HG03159 (cell line): ENCODE measurements at regions not wholly inside any gene's neighbourhood (a gene's known extent, or its start where the extent isn't known, plus 50 kb on each side); places are given as distances from the start of the nearest gene placed in this dataset.

Experiments used
- ATAC-seq: cut with Tn5 transposase; IDR thresholded peaks from one replicate; pipeline ENCODE4 v1.9.1; 2021; ENCODE audit warnings: mild to moderate bottlenecking, moderate library complexity; ENCODE audit not compliant: unreplicated experiment

DNA sequence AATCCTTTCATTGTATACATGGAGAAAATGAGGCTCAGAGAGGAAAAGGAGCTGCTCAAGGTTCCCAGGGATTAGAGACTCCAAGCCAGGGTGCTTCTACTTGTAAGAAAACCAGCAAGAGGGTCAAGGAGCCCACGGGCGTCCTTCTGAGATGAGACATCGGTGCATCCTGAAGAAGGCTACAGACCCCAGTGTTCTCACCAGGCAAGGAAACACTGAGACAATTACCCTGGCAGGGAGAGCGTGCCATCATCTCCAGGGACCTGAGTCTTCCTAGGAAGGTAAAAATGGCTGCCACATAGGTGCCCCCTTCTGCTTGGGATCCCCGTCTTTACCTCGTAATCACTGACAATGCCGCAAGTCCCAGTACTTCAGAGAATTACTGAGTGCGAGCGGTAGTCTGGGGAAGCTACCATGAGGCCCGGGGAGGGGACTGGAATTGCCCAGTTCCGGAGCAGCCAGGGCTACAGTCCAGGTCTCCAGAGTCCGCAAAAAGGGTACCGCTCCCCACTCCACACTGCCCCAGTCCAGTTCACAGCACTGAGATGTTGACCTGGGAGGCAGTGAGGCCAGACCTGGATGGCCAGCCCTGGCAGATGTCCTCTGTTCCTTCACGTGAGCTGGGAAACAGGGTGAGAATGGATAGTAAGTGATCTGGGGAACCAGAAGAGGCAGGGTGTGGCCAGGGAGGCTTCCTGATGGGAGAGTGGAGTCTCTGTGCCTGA lies 164.7 kb upstream of the SMAD3 start:
- ATAC-seq = no peak

DNA sequence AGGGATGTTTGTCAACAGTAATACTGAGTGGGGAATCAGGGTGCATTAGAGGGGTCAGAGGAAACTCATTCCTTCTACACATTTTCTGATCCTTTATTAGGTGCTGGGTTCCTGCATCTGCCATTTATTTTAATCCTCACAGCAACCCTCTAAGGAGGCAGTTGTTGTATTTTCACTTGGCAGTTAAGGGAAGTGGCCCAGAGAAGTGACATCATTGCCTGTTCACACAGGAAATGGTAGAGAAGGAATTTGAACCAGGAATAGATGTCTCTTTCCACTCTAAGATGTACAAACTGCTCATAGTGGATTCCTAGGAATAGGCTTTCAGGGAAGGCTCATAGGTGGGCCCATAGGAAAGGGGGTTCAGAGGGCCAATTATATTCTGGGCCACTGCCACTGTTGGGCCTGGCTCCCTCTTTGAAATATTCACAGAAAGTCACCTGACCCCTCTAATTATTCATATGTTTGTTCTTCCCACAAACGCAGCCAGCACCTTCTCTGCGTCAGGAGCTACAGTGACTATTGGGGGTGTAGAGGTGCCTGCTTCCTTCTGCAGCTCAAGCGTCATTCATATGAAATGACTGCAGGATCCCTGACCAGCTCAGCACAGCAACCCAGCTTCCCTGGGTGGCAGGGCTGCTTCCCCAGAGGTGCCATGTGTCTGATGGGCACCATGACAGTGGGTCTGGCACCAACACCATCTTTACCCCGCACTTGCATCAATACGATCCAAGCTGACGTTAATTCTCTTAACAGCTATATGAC lies 163.9 kb upstream of the SMAD3 start:
- no peak for ATAC-seq

DNA sequence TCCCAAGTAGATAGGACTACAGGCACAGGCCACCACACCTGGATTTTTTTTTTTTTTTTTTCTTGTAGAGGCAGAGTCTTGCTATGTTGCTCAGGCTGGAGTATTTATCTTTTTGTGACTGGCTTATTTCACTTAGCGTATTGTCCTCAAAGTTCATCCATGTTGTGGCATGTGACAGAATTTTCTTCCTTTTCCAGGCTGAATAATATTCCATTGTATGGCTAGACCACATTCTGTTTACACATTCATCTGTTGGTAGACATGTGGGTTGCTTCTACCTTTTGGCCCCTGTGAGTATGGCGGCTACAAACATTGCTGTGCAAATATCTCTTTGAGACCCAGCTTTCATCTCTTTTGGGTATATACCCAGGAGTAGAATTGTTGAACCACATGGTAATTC lies 160.2 kb upstream of the SMAD3 start:
- no peak for ATAC-seq

DNA sequence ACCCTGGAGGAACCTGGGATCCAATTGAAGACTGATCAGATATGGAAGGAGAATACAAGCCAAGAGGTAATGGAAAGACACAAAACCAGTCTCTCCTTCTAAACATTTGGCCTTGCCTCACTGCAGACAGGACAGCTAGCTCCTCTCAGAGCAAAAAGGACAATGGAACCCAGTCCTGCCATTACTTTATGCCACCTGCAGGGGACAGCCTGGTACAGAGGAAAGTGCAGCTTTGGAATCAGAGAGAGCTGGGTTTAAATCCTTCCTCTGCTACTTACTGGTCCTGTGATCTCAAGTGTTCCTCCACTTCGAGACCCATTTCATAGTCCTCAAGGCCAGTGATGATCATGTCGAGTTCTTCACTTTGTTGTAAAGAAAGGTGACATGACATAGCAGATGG lies 159.4 kb upstream of the SMAD3 start:
- ATAC-seq = no peak

DNA sequence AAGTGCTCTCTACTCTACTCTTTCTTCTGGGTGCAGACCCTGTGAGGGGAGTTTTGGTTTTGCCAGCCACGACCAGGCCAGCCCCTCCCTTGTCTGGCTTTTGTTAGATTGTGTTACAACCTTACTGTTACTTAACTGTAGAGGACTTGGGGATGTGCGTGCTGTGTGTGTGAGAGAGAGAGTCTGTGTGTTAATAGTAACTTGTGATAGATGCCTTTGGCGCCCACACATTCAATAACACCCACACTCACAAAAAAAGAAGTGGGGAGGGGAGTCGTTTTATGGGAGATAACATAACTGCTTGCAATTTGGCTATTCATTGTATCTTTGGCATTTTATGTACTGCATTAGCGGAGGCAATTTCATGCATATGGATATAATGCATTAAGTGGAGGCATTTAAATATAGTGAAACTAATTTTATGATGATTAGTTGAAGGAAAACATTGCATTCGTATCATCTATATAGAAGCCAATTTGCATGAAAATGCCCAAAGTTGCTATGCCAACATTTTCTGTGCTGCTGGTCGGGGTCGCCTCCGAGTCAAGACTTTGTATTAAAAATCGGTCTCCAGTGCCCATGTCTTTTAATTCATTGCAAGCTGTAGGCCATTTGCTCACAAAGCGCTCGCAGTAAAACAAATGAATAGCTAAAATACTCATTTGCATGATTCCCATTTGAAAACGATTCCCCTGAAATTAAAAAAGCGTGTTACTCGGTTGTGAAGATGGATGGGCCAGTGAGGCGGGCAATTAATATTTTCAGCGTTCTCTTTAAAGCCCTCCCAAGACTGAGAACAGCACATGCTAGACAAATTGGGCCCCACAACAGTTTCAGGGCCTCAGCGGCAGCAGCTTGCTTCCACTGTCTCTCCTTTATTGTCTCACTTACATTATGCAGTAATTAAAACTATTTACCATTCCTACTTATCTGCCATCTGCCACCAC lies 158.5 kb upstream of the SMAD3 start:
- no peak for ATAC-seq

DNA sequence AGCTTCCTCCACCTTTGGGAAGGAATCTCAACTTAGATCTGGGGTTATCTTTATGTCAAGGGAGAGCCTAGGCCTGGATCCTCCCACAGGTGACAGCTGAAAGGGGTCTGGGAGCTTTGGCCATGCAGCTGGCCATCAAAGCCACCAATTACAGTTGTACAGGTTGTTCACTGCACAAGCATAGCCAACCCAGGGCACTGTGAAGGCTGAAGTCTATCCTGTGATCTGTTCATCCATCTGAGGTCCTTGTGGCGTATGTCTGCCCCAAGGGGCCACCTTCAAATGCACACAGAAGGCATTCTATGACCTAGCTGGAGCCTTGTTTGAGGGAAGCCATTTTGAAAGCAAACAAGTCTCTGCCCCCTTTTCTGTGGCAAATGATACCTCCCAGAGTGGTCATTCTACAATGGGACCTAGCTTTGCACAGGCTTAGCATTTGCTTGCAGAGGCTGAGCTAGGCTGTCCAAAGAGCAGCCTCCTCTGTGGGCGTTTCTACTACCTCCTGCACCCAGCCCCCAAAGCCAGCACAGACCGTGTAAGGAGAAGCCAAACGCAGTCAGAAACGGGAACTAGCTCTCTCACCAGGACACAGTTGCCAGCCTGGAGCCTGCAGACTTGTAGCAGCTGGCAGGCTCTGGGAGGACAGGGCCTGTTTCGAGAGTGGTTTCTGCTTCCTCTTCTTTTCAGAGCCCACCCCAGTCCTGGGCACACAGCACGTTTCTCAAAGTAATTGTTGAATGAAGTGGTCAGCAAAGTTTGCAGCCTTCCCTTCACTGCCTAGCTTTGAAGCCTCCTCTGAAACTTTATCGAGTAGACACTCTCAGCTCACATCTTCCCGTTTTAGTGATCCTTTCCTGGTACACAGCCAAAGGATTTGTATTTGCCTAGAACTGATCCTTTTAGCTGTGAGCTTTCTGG lies 157.3 kb upstream of the SMAD3 start:
- ATAC-seq = no peak

DNA sequence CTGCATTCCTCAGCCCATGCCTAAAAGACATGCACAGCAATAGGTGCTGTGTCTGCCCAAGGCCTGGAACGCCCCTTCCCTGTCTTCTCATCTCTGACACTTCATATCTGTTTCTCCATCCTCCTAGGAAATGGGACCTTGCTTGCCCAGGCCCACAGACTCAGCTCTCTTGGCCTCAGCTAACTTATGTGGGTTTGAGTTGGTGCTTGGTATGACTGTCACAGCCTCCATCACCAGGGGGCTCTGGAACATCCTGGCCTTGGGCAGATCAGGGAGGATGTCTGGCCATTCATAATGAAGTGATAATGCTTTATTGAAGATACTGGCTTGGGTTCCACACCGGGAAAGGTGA lies 156.7 kb upstream of the SMAD3 start:
- no peak for ATAC-seq

DNA sequence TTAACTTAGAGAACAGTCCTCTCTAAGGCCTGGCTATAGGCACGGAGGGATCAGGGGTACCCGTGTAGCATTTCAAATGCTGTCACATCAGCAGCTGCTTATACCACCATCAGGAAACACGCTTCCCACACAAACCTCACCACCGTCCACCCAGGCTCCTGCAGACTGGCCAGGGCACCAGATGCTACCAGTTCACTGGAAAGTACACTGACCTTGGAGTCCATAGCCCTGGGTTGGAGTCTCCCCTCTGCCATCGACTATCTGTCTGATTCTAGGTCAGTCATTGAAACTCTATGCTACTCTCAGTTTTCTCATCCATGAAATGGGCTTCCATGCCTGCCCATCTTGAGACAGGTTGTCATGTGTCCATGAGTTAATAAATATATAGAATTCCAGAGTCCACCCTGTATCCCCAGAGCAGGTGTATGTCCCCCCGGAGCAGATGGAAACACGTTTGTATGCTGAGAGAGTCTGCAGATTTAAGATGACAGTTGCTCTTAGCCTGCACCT lies 156.0 kb upstream of the SMAD3 start:
- ATAC-seq = no peak

DNA sequence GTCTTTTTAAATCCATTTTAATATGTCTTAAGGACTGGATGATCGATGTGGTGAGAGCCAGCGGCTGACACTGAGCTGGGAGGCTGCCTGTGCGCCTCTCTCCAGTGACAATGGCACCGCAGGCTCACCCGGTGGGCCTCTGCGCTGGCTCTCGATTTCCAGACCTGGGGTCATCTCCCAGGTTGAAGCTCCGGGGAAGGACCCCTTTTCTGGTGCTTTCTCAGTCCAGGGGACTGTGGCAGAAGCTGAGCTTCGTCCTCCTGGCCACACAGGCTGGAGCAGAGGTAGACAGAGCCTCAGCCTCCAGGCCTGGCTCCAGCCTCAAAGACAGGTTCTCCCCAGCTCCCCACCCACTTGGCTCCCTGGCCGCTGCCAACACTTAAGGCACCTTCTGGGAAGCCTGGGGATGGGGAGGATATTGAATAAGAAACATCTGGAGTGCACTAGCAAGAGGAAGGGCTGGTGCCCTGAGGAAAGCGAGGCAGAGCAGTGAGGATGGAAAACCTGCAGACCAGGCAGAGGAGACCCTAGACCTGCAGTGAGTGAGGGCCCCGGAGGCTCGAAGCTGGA lies 154.2 kb upstream of the SMAD3 start:
- ATAC-seq = no peak

DNA sequence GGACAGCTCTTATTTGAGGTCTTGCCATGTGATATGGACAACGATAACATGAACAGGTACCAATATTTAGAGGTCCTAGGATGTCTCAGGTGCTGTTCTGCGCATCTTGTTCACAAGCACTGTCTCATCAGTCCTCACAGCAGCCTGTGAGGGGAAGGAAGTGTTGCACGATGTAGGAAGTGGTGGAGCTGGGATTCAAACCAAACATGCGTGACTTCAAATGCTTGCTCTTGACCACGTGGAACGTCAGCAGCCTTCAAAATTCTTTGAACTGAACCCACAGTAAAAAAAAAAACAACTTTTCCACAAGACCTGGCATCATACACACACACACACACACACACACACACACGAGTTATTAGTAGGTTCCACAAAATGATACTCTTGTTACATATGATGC lies 153.4 kb upstream of the SMAD3 start:
- no peak for ATAC-seq

DNA sequence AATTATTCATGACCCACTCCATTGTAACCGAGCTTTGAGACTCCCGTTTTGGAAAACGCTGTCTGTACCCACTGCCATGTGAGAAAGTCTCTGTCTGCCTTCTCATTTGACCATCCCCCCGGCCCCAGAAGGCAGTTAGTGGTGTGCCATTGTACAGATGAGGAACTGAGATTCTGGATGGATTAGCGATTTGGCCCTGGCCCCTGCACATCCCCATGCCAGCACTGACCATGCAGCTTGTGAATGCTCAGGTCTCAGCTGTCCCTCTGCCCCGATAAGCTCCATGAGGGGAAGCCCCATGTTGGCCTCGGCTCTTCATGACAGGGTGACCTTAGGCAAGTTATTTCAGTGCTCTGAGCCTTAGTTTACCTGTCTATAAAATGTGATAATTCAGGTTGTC lies 153.0 kb upstream of the SMAD3 start:
- no peak for ATAC-seq

DNA sequence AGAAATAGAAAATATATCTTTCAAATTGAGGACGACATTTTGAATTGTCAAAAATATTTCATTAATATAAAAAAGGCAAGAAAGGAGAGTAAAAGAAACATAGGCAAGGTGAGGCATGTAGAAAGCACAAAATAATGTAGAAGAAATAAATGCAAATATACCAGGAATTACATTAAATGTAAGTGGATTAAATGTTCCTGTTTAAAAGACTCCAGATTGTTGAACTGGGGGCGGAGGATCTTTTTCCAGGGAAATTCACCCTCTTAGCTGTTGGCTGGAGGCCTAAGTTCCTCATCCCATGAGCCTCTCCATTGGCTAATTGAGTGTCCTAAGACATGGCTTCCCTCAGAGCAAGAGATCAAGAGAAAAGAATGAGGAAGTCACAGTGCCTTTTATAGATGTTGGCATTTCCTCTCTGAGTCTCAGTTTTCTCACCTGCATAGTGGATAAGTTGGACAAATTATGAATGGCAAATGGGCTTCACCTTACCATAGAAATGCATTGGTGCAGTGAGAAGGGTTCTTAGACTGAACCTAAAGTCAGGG lies 147.4 kb upstream of the SMAD3 start:
- ATAC-seq = no peak

DNA sequence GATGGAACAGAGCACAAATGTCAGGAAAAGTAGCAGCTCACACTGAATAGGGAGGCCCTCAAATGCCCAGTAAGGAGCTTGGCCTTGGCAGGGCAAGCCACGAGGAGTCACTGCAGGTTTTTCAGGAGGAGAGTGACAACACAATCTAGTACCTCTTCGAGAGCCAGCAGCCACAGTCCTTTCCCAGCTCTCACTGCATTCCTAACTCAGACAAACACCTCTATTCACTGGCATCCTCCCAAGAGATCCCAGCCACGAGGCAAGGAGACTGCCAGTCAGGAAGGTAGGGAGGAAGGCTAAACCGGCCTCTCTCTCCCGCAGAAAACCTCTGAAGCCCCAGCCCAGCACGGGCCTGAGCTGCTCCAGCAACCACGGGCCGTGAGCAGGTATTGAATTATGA lies 146.0 kb upstream of the SMAD3 start:
- no peak for ATAC-seq

DNA sequence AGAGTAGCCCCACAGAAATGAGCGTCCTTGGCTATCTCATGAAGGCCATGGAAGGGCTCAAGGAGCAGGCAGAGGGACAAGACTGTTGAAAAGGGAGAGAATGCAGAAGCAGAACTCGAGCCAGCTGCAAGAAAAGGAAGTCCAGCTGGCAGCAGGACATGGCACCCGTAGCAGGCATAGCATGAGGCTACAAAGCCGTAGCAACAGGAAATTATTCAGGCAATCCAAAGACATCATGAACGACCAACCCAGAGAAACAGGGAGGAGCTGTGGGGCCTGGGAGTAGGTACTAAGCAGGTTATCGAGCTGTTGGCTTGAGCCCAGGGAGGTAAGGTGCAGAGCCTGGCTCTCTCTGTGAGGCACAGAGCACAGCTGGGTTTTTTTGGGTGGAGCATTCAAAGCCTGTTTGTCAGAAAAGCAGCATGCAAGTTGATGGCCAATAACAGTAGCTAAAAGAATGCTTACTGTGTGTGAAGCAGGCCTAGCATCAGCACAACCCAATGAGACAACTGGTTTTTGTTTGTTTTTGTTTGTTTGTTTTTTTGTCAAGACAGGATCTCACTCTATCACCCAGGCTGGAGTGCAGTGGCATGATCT lies 144.0 kb upstream of the SMAD3 start:
- ATAC-seq = no peak

DNA sequence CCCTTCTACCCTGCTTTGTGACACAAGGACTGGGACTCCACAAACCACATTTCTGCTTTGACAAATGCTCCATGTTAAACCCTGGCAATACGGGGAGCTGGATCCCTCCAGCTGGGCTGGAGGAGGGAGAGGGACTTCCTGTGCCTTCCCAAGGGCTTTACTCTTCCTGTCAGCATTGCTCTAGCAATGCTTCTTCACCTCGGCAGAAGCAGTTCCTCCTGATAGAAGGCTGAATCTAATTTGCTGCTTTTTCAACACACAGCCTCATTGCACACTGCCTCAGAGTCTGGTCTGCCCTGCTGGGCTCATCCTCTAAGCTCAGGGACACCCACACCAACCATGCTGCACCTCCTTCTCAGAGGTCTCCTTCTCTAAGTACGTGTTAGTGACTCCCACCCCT lies 142.8 kb upstream of the SMAD3 start:
- ATAC-seq = no peak

DNA sequence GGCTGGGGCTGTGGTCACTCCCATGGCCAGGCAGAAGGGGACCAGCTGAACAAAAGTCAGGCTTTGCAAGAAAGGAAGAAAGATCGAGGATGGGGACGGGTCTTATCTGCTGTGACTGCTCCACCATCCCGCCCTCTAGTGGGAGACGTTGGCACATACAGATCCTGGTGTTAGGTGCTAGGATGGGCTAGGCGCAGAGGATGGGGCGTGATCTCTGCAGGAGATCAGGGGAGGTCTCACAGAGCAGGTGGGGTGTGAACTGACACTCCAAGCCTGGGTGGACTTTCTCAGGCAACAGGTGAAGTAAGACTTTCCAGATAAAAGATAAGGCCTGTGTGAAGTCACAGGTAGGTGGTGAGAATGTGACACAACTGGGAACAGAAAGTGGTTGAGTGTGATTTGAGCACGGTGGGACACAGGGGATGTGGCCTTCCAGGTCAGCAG lies 141.9 kb upstream of the SMAD3 start:
- no peak for ATAC-seq

DNA sequence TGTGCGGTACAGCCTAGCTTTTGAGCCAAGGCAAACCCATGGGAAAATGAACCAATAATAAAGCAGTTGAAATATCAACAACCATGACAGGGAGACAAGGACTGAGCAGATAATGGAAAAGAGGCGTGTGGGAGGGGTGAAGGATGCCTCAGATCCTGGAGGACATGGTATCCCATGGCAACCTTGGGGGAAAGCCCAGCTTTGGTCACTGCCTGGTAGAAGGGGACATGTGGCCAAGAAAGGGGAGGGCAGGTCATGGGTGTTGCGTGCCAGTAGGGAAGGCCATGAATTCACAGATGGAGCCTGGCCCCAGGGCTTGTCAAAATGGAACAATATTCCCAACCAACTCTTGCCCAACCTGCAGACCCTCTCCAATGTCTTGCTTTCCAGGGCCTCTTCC lies 140.5 kb upstream of the SMAD3 start:
- ATAC-seq = no peak

DNA sequence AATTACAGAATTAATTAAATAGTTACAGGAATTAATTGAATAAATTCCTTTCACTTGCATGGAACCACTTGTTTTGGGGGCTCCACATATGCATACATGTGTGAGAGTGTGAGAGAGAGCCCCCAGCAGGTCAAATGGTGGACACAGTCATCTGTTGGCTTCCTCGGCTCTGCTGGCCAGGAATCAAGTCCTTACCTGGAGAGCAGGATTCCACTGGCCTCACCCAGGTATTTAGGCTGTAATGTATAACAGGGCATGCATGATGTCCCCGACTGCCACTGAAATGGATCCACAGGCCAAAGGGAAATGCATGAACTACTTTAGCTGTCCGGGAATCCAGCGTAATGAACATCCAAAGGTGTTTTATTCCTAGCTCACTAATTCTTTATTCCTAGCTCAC lies 139.7 kb upstream of the SMAD3 start:
- ATAC-seq = no peak
